GM10266 (cell line): ENCODE measurements at regions not wholly inside any gene's neighbourhood (a gene's known extent, or its start where the extent isn't known, plus 50 kb on each side); places are given as distances from the start of the nearest gene placed in this dataset.

ENCODE experiments used
- DNase-seq: peaks from one replicate; pipeline ENCODE4 v3.0.0; 2012; ENCODE audit errors: extremely low spot score
- CTCF ChIP-seq: IDR thresholded peaks from 2 replicates; pipeline ENCODE4 v1.5.1; 2012; ENCODE audit warnings: mild to moderate bottlenecking, low read depth; ENCODE audit not compliant: control insufficient read depth, insufficient read depth; ENCODE audit errors: missing control alignments

- TF ChIP-seq CTCF: no peak
- no peak for DNase-seq
These were observed 54.6 kb upstream of the ELL2 start for GRCh38 chr5:96016216-96016615.

GRCh38 chr5:96015709-96016108 lies 54.1 kb upstream of the ELL2 start:
- no peak for TF ChIP-seq CTCF

GRCh38 chr5:96014395-96014794 lies 52.7 kb upstream of the ELL2 start:
- DNase-seq: no peak
- no peak for TF ChIP-seq CTCF

More at GRCh38 chr5:96015709-96016108, 54.1 kb upstream of the ELL2 start:
- no peak for DNase-seq

- no peak for TF ChIP-seq CTCF
- DNase-seq: no peak
These were observed 51.6 kb upstream of the ELL2 start for GRCh38 chr5:96013254-96013653.

- no peak for DNase-seq
- TF ChIP-seq CTCF: no peak
These were observed 50.7 kb upstream of the ELL2 start for GRCh38 chr5:96012399-96012798.
